CD4-positive, alpha-beta T cell treated with Interferon alpha-2 for 1 hour (primary cell): ENCODE measurements at regions not wholly inside any gene's neighbourhood (a gene's known extent, or its start where the extent isn't known, plus 50 kb on each side); places are given as distances from the start of the nearest gene placed in this dataset.

ENCODE experiments used
- DNase-seq, 2 donors: peaks; one replicate each; pipeline ENCODE4 v3.0.0-alpha.2; 2020 to 2022

- no peak for DNase-seq
Measured at GRCh38 chr3:132189601-132190000, 127.6 kb upstream of the ACP3 start.

GRCh38 chr3:132196113-132196512, 121.1 kb upstream of the ACP3 start:
- DNase-seq = no peak

- no peak for DNase-seq
Measured at GRCh38 chr3:132198516-132198915, 118.7 kb upstream of the ACP3 start.

DNA sequence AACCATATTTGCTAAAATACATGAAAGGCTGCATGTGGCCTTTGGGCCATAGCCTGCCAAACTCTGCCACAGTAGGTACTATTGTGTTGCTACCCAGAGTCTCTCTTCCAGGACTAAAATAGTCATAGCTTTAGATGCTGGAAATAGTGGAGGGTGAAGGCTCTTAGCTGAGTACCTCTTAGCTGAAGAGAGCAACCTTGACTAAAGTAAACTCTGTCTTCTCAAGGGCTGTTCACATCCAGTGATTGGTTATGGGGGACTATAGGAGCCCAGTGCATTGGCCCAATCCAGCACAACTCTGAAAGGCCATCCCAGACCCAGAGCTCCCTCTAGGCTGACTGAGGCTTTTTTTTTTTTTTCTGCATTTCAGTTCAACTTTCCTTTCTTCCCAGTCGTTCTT, 117.8 kb upstream of the ACP3 start:
- DNase-seq = no peak

DNA sequence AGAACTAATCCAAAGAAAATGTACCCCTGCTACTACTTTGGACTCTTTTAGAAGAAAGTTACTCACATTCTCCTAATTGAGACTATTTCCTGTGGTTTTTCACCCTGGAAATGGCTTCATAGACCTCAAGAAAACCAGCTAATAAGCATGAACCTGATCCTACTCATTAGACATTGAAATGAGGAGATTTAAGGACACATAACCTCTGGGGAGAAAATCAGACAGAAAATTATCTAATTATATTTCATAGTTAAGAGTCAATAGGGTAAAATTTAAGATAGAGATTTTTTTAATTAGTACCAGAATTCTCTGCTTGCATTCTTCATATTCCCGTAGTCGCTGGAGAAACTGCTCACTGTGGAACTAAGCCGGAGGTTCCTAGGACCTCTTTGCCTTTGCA, 114.6 kb upstream of the ACP3 start:
- no peak for DNase-seq

DNA sequence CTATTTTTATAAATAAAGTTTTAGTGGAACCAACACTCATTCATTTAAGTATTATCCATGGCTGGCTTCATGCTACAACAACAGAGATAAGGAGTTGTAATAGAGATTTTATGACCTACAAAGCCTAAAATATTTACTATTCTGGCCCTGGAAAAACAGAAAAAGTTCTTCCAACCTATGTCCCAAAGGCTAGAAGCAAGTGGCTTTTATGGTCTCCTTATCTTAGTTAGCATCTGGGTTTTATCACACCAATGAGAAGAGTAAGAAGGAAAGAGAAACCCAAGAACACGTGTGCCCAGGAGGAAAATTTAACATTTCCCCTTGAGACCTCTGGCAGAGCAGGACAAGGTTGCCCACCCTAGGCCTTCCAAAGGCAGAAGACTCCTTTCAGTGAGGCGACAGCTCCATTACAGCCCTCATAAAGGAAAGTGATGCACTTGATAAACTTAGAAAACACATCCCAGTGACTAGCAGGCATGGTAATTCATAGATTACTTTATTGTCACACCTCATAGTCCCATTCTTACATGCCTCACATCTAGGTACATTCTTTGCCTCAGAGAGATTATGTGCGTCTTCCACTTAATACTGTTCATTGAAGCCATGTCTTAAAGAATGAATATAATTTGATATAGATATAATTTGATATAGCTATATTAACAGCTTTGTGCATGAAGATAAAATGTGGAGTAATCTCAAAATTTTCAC, 113.2 kb upstream of the ACP3 start:
- no peak for DNase-seq

DNA sequence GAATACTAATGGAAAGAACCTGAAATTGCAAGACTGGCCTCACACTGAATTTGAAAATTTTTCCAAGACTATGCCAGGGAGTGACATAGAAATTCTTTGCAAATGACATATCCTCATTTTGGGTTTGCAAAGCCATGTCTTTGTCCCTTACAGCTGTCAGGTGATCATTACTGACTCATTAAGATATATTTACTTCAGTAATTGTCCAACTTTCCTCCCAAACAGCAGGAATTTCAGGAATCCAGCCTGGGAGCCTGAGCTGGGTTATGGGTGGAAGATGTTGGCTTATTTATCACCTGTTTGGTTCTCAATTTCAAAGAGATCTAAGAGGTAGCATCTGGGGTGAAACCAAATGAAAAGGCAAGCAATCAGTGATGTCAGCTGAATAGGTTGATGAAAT, 111.6 kb upstream of the ACP3 start:
- no peak for DNase-seq

DNA sequence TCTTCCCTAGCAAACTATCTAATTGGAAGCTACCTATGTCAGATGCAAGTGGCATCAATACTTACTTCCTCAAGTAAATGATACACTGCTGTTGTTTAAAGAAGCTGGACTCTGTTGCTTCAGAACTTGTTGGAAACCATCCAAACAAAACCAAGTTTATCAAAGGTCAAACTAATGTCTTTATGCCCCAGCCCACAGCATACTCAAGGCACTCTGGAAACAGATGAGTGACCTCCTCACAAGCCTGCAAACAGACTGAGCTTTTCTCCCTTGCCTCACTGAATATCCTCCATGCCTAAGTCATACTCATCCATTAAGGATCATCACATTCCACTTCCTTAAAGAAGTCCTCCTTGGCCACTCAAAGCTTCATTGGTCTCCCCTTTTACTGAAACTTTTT, 107.4 kb upstream of the ACP3 start:
- no peak for DNase-seq

DNA sequence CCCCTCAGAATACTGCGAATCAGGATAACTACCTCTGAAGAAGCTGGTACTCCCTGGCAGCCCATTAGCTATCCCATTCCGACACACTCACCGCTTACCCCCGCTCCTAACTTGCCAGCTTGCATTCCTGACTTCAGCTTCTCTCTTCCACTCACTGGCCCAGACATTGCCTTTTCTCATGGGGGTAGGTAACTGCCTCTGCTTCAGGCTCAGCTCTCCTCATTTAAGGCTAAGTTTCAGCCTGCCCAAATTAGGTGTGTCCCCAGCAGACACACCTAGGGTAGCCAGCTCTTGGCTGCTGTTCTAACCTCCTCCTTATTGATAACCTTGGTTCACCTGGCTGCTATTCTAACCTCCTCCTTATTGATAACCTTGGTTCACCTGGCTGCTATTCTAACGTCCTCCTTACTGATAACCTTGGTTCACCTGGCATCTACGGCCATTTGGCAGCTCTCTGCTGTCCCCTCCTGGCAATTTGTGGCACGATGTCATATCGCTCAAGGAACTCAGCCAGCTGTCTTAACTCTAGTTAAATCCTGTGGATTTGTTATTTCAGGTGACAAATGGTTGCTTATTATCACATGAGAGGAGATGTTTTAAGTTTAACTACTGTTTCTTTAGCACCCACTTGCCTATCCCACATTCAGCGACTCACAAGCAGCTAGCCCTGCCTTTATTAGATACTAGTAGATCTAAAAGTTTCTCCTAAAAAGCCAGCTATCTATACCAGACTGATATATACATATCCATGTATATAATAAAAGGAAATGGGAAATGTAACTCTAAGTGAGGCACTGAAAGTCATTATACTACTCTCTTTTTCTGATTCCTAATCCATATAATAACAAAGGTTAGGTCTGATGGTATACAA, 106.5 kb upstream of the ACP3 start:
- DNase-seq = peak in 1 of 2 donors; percentile 7

GRCh38 chr3:132211896-132212295, 105.3 kb upstream of the ACP3 start:
- DNase-seq = no peak

- no peak for DNase-seq
Measured at GRCh38 chr3:132218817-132219755, 98.1 kb upstream of the ACP3 start.

DNA sequence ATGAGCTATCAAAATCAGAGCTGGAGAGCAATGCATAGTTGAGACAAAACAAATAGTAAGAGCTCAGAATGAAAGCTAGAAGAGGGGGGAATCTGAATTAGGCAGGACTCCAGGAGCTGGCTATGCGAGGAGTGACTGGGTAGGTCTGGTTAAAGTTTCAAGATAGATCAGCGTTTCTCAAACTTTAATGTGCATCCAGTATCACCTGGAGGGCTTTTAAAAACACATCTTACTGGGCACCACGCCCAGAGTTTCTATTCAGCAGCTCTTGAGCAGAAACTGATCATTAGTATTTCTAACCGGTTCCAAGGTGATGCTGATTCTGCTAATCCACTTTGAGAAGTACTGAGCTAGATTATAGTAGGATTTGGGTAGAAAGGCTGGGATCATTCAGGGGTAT, 96.2 kb upstream of the ACP3 start:
- no peak for DNase-seq

DNA sequence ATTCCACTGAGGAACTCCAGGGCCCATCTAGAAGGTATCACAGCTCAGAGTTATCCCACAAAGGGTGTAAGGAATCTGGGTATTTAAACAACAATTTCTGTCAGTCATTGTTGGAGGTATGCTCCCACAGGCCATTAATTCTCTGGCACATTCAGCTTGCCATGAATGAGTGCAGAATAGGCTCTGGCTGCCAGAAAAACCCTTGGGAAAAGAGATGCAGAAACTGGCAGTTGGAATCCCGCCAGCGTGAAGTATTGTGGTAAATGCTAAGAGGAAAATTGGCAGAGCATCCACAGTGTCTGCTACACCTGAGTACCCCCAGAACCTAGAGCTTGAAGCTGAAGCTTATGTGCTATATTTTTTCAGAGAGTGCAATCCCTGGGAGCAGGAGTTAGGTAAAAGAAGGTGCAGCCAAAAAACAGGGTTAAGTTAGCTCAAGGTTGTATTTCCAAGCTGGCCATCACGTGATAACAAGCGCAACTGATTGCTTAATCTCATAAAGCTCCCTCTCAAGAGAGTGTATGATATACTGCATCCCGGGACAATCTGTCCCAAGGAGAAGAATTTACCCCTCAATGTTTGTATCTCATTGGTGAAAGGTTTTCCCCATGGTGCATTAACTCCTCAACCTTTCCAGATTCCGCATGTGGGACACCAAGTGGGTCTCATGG, 94.2 kb upstream of the ACP3 start:
- DNase-seq = no peak

- DNase-seq = no peak
Measured at GRCh38 chr3:132225664-132226063, 91.5 kb upstream of the ACP3 start.

- no peak for DNase-seq
Measured at GRCh38 chr3:132228923-132229322, 88.3 kb upstream of the ACP3 start.

DNA sequence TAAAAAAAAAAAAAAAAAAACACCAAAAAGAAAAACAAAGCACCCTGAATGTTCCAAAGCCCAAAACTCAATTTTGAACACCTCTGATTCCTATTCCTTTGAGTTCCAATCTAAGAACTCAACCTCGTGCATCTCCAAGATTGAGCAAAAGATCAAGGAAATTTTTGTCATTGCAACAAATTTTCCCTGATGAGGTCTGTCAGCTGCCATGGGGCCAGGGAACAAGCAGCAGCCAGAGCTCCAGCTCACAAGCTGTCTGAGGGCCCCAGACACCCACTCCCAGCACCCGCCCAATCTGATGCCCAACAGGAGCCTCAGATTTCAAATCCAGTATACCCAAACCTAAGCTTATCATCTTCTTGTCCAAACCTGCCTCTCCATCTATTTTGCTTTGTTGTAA, 87.6 kb upstream of the ACP3 start:
- DNase-seq = no peak

DNA sequence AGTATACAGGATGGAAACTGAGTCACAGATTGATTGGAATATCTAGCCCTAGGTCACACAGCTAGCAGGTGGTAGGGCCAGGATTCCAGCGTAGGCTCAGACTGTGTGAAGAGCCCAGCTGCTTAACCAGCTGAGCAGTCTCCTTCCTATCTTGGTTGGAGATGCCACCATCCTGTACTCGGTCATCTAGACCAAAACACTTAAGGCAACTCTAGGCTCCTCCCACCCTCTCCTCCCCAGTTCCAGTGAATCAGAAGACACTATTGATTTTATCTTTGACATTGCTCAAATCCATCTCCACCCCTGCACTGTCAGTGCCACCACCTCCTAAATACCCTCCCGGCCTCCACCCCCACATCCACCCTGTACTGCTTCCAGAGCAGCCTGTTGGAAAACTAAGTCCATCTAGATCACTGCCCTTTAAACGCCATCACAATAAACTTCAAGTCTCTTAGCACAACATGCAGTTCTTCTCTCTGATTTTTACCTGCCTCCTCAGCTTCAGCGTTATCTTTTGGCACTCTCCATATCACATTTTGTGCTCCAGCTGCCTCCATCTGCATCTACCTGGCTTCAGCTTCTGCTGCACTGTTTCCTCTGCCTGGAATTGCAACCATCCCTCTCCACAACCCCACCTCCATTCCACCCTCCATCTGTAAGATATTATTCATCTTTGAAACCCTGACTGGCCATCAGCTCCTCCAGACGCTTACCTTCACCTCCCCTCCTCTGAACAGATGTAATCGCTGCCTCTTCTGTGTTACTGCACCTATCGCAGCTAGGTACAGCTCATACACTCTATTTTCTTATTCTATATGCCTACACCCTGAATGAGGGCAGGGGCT, 86.8 kb upstream of the ACP3 start:
- DNase-seq = no peak

GRCh38 chr3:132231633-132232032, 85.6 kb upstream of the ACP3 start:
- DNase-seq = no peak

GRCh38 chr3:132232231-132232792, 84.9 kb upstream of the ACP3 start:
- no peak for DNase-seq

DNA sequence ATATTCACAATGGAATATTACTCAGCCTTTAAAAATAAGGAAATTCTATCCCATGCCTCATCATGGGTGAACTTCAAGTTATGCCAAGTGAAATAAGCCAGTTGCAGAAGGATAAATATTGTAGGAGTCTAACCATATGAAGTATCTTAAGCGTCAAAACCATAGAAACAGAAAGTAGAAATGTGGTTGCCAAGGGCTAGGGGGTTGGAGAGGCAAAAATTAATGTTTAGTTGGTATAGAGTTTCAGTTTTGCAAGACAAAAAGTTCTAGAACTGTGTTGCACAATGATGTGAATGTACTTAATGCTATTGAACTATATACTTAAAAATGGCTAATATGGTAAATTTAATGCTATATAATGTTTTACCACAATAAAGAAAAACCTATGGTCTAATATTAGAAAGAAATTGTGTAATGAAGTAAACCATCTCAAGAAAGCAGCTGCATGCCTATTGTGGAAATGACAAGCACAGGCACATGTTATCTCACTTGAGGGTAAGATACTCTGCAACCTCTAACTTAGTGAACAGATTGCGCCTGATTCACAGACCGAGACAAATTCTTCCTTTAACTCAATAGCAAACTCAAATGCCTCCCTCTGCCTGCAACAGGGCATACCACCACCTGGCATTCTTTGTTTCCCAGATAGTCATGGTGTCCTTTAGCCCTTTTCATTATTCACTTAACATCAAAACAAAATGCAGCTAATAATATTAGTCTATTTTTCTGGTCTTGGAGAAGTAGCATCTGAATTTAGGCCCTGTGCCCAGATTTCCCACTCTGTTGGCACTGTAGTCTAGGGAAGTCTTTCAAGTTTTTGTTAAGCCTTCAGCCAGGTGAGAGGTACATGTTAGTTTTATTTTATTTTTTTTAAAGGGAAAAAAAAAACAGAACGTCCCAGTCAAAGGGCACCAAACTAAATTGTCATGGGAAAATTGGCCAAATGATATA, 80.2 kb upstream of the ACP3 start:
- DNase-seq = no peak
